ENCODE measurements at regions not wholly inside any gene's neighbourhood (a gene's known extent, or its start where the extent isn't known, plus 50 kb on each side); places are given as distances from the start of the nearest gene placed in this dataset.

DNA sequence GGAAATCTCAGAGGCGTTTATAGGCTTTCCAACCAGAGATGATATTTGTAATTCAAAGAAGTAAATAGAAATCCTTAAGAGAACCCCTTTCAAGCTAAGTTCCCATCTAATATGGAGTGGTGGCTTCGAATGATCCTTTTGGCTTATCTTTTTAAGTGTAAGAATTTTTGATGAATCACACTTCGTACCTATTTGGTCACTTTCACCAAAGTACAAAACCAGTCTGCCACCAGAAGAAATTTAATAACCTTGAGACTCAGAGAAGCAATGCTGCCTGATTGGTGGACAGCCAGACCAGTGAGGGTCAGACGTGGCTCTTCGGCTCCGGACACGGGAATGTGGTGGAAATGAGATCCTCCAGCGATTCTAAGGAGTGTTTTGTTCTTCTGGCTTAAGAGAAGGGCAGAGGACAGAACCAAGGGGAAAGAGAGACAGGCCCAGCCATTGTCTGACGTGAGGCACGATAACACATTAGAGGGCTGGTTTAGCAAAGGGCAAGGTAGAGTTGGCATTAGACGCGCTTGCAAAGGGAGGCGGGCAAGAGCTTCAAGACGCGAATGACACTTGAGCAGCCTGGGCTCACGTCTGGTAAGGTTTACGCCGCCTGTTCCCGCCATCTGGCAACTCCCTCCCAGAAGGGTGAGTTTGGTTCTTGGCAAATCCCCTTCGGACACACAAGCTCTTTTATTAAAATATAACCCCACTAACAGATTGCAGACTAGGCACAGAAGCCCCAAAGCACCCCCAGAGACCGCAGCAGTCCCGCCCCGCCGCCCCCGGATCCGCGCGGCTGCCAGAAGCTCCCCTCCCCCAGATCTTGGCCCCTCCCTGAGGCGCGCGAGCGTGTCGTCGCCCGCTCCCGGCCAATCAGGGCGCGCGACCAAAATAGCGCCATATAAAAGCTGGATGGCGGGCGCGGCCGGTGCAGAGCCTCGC lies 50.0 kb upstream of the EZR start:
- Histone ChIP-seq H3K4me3 (peak overlapping the region; percentile 76), H3K9me3 (no peaks in the 10 kb centered on the region), H3K27me3 (replicated peaks; ENCODE audit: insufficient read depth) (no peaks in the 10 kb centered on the region), H3K4me1 (ENCODE audit: control insufficient read depth in 1 of 2, low read depth in 2 of 2) (peaks cover 0 to 8% of the 10 kb centered on the region in 2 donors), H3K27ac (peak overlapping the region in 1 of 2 donors; percentile 16), H3K36me3 (no peaks in the 10 kb centered on the region)
- DNase-seq (ENCODE audit: low spot score) = no peak
- peak; percentile 65 for ATAC-seq (ENCODE audit: insufficient number of reproducible peaks, low FRiP score, low read depth)
- TF ChIP-seq, protein P1, sequence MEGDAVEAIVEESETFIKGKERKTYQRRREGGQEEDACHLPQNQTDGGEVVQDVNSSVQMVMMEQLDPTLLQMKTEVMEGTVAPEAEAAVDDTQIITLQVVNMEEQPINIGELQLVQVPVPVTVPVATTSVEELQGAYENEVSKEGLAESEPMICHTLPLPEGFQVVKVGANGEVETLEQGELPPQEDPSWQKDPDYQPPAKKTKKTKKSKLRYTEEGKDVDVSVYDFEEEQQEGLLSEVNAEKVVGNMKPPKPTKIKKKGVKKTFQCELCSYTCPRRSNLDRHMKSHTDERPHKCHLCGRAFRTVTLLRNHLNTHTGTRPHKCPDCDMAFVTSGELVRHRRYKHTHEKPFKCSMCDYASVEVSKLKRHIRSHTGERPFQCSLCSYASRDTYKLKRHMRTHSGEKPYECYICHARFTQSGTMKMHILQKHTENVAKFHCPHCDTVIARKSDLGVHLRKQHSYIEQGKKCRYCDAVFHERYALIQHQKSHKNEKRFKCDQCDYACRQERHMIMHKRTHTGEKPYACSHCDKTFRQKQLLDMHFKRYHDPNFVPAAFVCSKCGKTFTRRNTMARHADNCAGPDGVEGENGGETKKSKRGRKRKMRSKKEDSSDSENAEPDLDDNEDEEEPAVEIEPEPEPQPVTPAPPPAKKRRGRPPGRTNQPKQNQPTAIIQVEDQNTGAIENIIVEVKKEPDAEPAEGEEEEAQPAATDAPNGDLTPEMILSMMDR (IDR thresholded peaks at IDR 0.05) = no peak
